Uterus (tissue), 3 donors: ENCODE measurements at regions not wholly inside any gene's neighbourhood (a gene's known extent, or its start where the extent isn't known, plus 50 kb on each side); places are given as distances from the start of the nearest gene placed in this dataset.

Experiments
- DNase-seq, 2 donors: peaks; one replicate each; pipeline ENCODE4 v3.0.0-alpha.2; 2019 to 2020
- H3K27ac ChIP-seq, 2 donors: fragments of 200-600 bp; sonication (generic); 1 replicate in 1 of 2; 2 replicates in 1 of 2; pipeline ENCODE4 v1.5.1; 2016 to 2018
- H3K27me3 ChIP-seq, 2 donors: fragments of 200-600 bp; sonication (generic); one replicate each; pipeline ENCODE4 v1.5.1; 2018 to 2019; ENCODE audit warnings: control low read depth in 1 of 2
- H3K36me3 ChIP-seq, 2 donors: fragments of 200-600 bp; sonication (generic); one replicate each; pipeline ENCODE4 v1.5.1; 2019; ENCODE audit warnings: control low read depth in 1 of 2
- H3K4me1 ChIP-seq, 2 donors: fragments of 200-600 bp; sonication (generic); one replicate each; pipeline ENCODE4 v1.5.1; 2018 to 2019; ENCODE audit warnings: control low read depth in 1 of 2
- H3K4me3 ChIP-seq, 2 donors: fragments of 200-600 bp; sonication (generic); 1 replicate in 1 of 2; 2 replicates in 1 of 2; pipeline ENCODE4 v1.5.1; 2018 to 2019; ENCODE audit warnings: mild to moderate bottlenecking in 1 of 2
- H3K9me3 ChIP-seq, 2 donors: fragments of 200-600 bp; sonication (generic); one replicate each; pipeline ENCODE4 v1.5.1; 2019; ENCODE audit warnings: control low read depth in 1 of 2
- CTCF ChIP-seq, 4 experiments: fragments of 200-600 bp in 2 of 4; fragments of 450-650 bp in 2 of 4; sonication (generic) in 2 of 4; IDR thresholded peaks; one replicate each; pipeline ENCODE4 v1.5.1; 2016 to 2019; ENCODE audit warnings: antibody characterized with exemption in 4 of 4, mild to moderate bottlenecking in 2 of 4, moderate library complexity in 1 of 4
- POLR2A ChIP-seq, 2 donors: fragments of 450-650 bp; IDR thresholded peaks; one replicate each; pipeline ENCODE4 v1.6.1; 2016; ENCODE audit warnings: antibody characterized with exemption in 2 of 2, mild to moderate bottlenecking in 1 of 2, moderate library complexity in 1 of 2
- intact Hi-C: fragments of 100-400 bp; cut with DNase I; formaldehyde crosslinking; loops from one replicate; pipeline ENCODE4 v1.15.1; 2023; ENCODE audit warnings: low total_unique reads
- donor health status: DM: yes; HTN: yes; CAD: no.

- TF ChIP-seq CTCF (IDR thresholded peaks at IDR 0.05) (no peak), POLR2A (IDR thresholded peaks at IDR 0.05) (no peak)
- intact Hi-C loops: no loop called here
- H3K27me3 ChIP-seq: no peaks in the 10 kb centered on the region
- H3K4me3 ChIP-seq: no peak overlapping the region
- H3K27ac ChIP-seq: no peak overlapping the region
- H3K9me3 ChIP-seq: no peaks in the 10 kb centered on the region
- no peak for DNase-seq
- H3K4me1 ChIP-seq: no peaks in the 10 kb centered on the region
- no peaks in the 10 kb centered on the region for H3K36me3 ChIP-seq
Observed at GRCh38 chr14:97571866-97572555, 774.8 kb downstream of the VRK1 start.

GRCh38 chr14:97572583-97573458, 775.6 kb downstream of the VRK1 start:
- no peak for DNase-seq
- TF ChIP-seq CTCF (IDR thresholded peaks at IDR 0.05) (no peak), POLR2A (IDR thresholded peaks at IDR 0.05) (no peak)
- Histone ChIP-seq H3K4me3 (no peak overlapping the region), H3K36me3 (no peaks in the 10 kb centered on the region), H3K27me3 (no peaks in the 10 kb centered on the region), H3K27ac (no peak overlapping the region), H3K9me3 (no peaks in the 10 kb centered on the region), H3K4me1 (no peaks in the 10 kb centered on the region)
- intact Hi-C loops: no loop called here

- H3K27ac ChIP-seq: no peak overlapping the region
- no peaks in the 10 kb centered on the region for H3K27me3 ChIP-seq
- intact Hi-C loops: no loop called here
- no peaks in the 10 kb centered on the region for H3K36me3 ChIP-seq
- no peaks in the 10 kb centered on the region for H3K9me3 ChIP-seq
- no peak for DNase-seq
- no peaks in the 10 kb centered on the region for H3K4me1 ChIP-seq
- no peak overlapping the region for H3K4me3 ChIP-seq
- no peak for TF ChIP-seq CTCF (IDR thresholded peaks at IDR 0.05)
- TF ChIP-seq POLR2A (IDR thresholded peaks at IDR 0.05): no peak
Observed at GRCh38 chr14:97575677-97576076, 778.5 kb downstream of the VRK1 start.

GRCh38 chr14:97578982-97579548, 781.9 kb downstream of the VRK1 start:
- no peak for DNase-seq
- Histone ChIP-seq H3K27me3 (no peaks in the 10 kb centered on the region), H3K4me3 (no peak overlapping the region), H3K36me3 (no peaks in the 10 kb centered on the region), H3K4me1 (no peaks in the 10 kb centered on the region), H3K27ac (no peak overlapping the region), H3K9me3 (no peaks in the 10 kb centered on the region)
- intact Hi-C loops: no loop called here
- no peak for TF ChIP-seq POLR2A (IDR thresholded peaks at IDR 0.05)
- TF ChIP-seq CTCF (IDR thresholded peaks at IDR 0.05): no peak

GRCh38 chr14:97581016-97581415, 783.8 kb downstream of the VRK1 start:
- Histone ChIP-seq H3K4me3 (no peak overlapping the region), H3K27me3 (no peaks in the 10 kb centered on the region), H3K27ac (no peak overlapping the region), H3K9me3 (no peaks in the 10 kb centered on the region), H3K36me3 (no peaks in the 10 kb centered on the region), H3K4me1 (no peaks in the 10 kb centered on the region)
- intact Hi-C loops: no loop called here
- no peak for DNase-seq
- TF ChIP-seq CTCF (IDR thresholded peaks at IDR 0.05) (no peak), POLR2A (IDR thresholded peaks at IDR 0.05) (no peak)
